ENCODE measurements at regions not wholly inside any gene's neighbourhood (a gene's known extent, or its start where the extent isn't known, plus 50 kb on each side); places are given as distances from the start of the nearest gene placed in this dataset.

DNA sequence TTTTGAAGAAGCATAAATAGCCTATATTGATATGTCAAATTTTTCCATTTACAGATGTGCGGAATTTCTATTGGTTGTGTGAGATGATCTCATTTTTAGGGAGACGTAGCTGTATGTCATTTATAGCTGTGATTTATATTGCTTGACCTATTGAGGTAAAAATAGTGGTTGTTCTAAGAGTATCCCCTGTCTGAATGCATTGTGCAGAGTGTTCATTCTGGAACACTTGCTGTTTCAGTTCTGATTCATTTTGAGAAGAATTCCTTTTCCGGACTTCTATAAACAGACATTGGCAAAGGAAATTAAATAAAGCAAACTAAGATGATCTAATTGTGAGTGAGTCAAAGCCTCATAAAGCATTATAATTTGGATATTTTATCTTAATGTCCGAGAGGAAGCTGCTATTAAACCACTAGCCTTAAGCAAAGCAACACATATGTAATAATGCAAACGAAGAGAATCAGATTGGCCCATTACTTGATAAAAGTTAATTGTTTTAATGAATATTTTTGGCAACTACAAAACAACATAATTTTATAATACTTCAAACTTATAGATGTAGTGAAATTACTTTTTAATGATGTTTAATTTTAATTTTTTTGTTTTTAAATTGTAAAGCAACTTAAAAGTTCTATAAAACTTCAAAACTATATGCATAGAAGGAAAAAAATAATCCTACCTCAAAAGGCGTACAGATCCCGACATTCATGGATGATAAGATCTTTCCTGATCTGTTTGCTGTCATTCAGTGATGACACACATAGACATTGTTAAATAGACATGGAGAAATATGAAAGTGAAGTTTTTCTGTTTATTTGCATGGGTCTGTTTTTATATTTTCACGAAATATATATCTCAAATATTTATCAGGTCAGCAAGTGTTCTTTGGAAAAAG lies 942.6 kb upstream of the SLC10A2 start:
- CTCF ChIA-PET, result no interaction called here
- H3K36me3 ChIP-seq (ENCODE audit: control insufficient read depth in 2 of 2, insufficient read depth in 1 of 2, low read length in 2 of 2), result no peaks in the 10 kb centered on the region
- no peak for TF ChIP-seq ZNF501 (tag by site-specific recombination; IDR thresholded peaks at IDR 0.05)
- no peak for TF ChIP-seq ZNF544 (tag by site-specific recombination; IDR thresholded peaks at IDR 0.05)
- TF ChIP-seq ZNF791 (tag by site-specific recombination; IDR thresholded peaks at IDR 0.05), result no peak
- no peak for TF ChIP-seq ZNF274 (IDR thresholded peaks at IDR 0.05; ENCODE audit: low read length)
- no peak for TF ChIP-seq ZNF274 (tag by site-specific recombination; IDR thresholded peaks at IDR 0.05; ENCODE audit: borderline replicate concordance)
- TF ChIP-seq ZNF433 (tag by site-specific recombination; IDR thresholded peaks at IDR 0.05; ENCODE audit: low read depth), result no peak
- no peak for TF ChIP-seq ZNF23 (tag by site-specific recombination; IDR thresholded peaks at IDR 0.05; ENCODE audit: borderline replicate concordance)
- TF ChIP-seq GLI2 (tag by site-specific recombination; IDR thresholded peaks at IDR 0.05; ENCODE audit: borderline replicate concordance, low read depth), result no peak
- no peak for TF ChIP-seq ZNF223 (tag by site-specific recombination; IDR thresholded peaks at IDR 0.05)
- no peak for TF ChIP-seq ZSCAN23 (tag by site-specific recombination; IDR thresholded peaks at IDR 0.05)
- TF ChIP-seq, protein P1, sequence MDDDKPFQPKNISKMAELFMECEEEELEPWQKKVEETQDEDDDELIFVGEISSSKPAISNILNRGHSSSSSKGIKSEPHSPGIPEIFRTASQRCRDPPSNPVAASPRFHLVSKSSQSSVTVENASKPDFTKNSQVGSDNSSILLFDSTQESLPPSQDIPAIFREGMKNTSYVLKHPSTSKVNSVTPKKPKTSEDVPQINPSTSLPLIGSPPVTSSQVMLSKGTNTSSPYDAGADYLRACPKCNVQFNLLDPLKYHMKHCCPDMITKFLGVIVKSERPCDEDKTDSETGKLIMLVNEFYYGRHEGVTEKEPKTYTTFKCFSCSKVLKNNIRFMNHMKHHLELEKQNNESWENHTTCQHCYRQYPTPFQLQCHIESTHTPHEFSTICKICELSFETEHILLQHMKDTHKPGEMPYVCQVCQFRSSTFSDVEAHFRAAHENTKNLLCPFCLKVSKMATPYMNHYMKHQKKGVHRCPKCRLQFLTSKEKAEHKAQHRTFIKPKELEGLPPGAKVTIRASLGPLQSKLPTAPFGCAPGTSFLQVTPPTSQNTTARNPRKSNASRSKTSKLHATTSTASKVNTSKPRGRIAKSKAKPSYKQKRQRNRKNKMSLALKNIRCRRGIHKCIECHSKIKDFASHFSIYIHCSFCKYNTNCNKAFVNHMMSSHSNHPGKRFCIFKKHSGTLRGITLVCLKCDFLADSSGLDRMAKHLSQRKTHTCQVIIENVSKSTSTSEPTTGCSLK (tag by site-specific recombination; IDR thresholded peaks at IDR 0.05), result no peak
- TF ChIP-seq PRDM6 (tag by site-specific recombination; IDR thresholded peaks at IDR 0.05), result no peak
- TF ChIP-seq ZNF621 (tag by site-specific recombination; IDR thresholded peaks at IDR 0.05), result no peak
- no peak overlapping the region for H3K27ac ChIP-seq (ENCODE audit: extremely low read depth, low read depth, low read length)
- POLR2A ChIA-PET, result no interaction called here
- no peaks in the 10 kb centered on the region for H3K9me3 ChIP-seq (ENCODE audit: control insufficient read depth, insufficient read depth, low read depth, low read length)
- H3K4me3 ChIP-seq (ENCODE audit: low read depth, low read length), result no peak overlapping the region
- peaks cover 5% of the 10 kb centered on the region for H3K4me1 ChIP-seq (ENCODE audit: control insufficient read depth, insufficient read depth, low read length)

GRCh38 chr13:104008075-104008474 lies 941.9 kb upstream of the SLC10A2 start:
- Histone ChIP-seq H3K4me1 (ENCODE audit: control insufficient read depth, insufficient read depth, low read length) (peaks cover 5% of the 10 kb centered on the region), H3K27ac (ENCODE audit: extremely low read depth, low read depth, low read length) (no peak overlapping the region), H3K4me3 (ENCODE audit: low read depth, low read length) (no peak overlapping the region), H3K9me3 (ENCODE audit: control insufficient read depth, insufficient read depth, low read depth, low read length) (no peaks in the 10 kb centered on the region), H3K36me3 (ENCODE audit: control insufficient read depth in 2 of 2, insufficient read depth in 1 of 2, low read length in 2 of 2) (no peaks in the 10 kb centered on the region)
- POLR2A ChIA-PET, result no interaction called here
- CTCF ChIA-PET, result no interaction called here
- TF ChIP-seq RBAK (tag by site-specific recombination; IDR thresholded peaks at IDR 0.05), result no peak
- no peak for TF ChIP-seq ZNF416 (tag by site-specific recombination; IDR thresholded peaks at IDR 0.05)
- TF ChIP-seq, protein P2, sequence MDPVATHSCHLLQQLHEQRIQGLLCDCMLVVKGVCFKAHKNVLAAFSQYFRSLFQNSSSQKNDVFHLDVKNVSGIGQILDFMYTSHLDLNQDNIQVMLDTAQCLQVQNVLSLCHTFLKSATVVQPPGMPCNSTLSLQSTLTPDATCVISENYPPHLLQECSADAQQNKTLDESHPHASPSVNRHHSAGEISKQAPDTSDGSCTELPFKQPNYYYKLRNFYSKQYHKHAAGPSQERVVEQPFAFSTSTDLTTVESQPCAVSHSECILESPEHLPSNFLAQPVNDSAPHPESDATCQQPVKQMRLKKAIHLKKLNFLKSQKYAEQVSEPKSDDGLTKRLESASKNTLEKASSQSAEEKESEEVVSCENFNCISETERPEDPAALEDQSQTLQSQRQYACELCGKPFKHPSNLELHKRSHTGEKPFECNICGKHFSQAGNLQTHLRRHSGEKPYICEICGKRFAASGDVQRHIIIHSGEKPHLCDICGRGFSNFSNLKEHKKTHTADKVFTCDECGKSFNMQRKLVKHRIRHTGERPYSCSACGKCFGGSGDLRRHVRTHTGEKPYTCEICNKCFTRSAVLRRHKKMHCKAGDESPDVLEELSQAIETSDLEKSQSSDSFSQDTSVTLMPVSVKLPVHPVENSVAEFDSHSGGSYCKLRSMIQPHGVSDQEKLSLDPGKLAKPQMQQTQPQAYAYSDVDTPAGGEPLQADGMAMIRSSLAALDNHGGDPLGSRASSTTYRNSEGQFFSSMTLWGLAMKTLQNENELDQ (tag by site-specific recombination; IDR thresholded peaks at IDR 0.05; ENCODE audit: low read depth), result no peak
- no peak for TF ChIP-seq ZNF211 (tag by site-specific recombination; IDR thresholded peaks at IDR 0.05; ENCODE audit: low read depth)
- no peak for TF ChIP-seq INSM2 (tag by site-specific recombination; IDR thresholded peaks at IDR 0.05)
- no peak for TF ChIP-seq ZNF155 (tag by site-specific recombination; IDR thresholded peaks at IDR 0.05)
- TF ChIP-seq ZNF175 (tag by site-specific recombination; IDR thresholded peaks at IDR 0.05), result no peak
- TF ChIP-seq ZNF747 (tag by site-specific recombination; IDR thresholded peaks at IDR 0.05), result no peak
- TF ChIP-seq ZNF645 (tag by site-specific recombination; IDR thresholded peaks at IDR 0.05), result no peak
- no peak for TF ChIP-seq ZNF768 (tag by site-specific recombination; IDR thresholded peaks at IDR 0.05)
- TF ChIP-seq ZEB2 (tag by site-specific recombination; IDR thresholded peaks at IDR 0.05), result no peak
- no peak for TF ChIP-seq ZNF239 (tag by site-specific recombination; IDR thresholded peaks at IDR 0.05)
- no peak for TF ChIP-seq ZNF548 (tag by site-specific recombination; IDR thresholded peaks at IDR 0.05)
- no peak for TF ChIP-seq ZNF514 (tag by site-specific recombination; IDR thresholded peaks at IDR 0.05)
- TF ChIP-seq ZNF677 (tag by site-specific recombination; IDR thresholded peaks at IDR 0.05), result no peak
